Activated CD4-positive, alpha-beta T cell treated with anti-CD3 and anti-CD28 coated beads, Interleukin-2, amount 10 ng/mL, durations not matched to agents 7 days and 5 days (primary cell): ENCODE measurements at regions not wholly inside any gene's neighbourhood (a gene's known extent, or its start where the extent isn't known, plus 50 kb on each side); places are given as distances from the start of the nearest gene placed in this dataset.

Source experiments
- CTCF ChIA-PET: fragments of 350-600 bp; sonication (Branson Sonifier 250); formaldehyde crosslinking; loops from one replicate; lab custom pipeline; 2021; ENCODE audit warnings: antibody characterized with exemption; lab: Charles Lee
- POLR2A ChIA-PET: fragments of 350-600 bp; sonication (Branson Sonifier 250); formaldehyde crosslinking; loops from one replicate; lab custom pipeline; 2021; ENCODE audit warnings: antibody characterized with exemption; lab: Charles Lee
- DNase-seq: peaks from one replicate; pipeline ENCODE4 v3.0.0-alpha.2; 2020
- H3K27ac Mint-ChIP-seq: one replicate; pipeline ENCODE4 v1.8.0; 2021; ENCODE audit warnings: mild to moderate bottlenecking, moderate library complexity, mixed read lengths
- H3K27me3 Mint-ChIP-seq: one replicate; pipeline ENCODE4 v1.8.0; 2021; ENCODE audit warnings: mixed read lengths
- H3K36me3 Mint-ChIP-seq: one replicate; pipeline ENCODE4 v1.8.0; 2021; ENCODE audit warnings: low read depth, mixed read lengths
- H3K4me1 Mint-ChIP-seq: one replicate; pipeline ENCODE4 v1.8.0; 2021; ENCODE audit warnings: mixed read lengths
- H3K4me3 Mint-ChIP-seq: one replicate; pipeline ENCODE4 v1.8.0; 2021; ENCODE audit warnings: mild to moderate bottlenecking, moderate library complexity, mixed read lengths
- H3K9me3 Mint-ChIP-seq: one replicate; pipeline ENCODE4 v1.8.0; 2021; ENCODE audit warnings: mixed read lengths

- ChIA-PET CTCF (no interaction called here), POLR2A (no interaction called here)
- DNase-seq: no peak
- Mint-ChIP-seq H3K4me1 (no peaks in the 10 kb centered on the region), H3K4me3 (no peak overlapping the region), H3K9me3 (no peaks in the 10 kb centered on the region), H3K27ac (no peak overlapping the region), H3K36me3 (no peaks in the 10 kb centered on the region), H3K27me3 (peaks cover 6% of the 10 kb centered on the region)
Observed at GRCh38 chr4:11701966-11702725, 273.5 kb upstream of the HS3ST1 start.

GRCh38 chr4:11700751-11701226 is 272.1 kb upstream of the HS3ST1 start:
- ChIA-PET POLR2A (no interaction called here), CTCF (interaction anchor here (0.6 kb wide), 1 partner anchor 395 kb away, joined by 4 read pairs; no protein-coding TSS in a partner anchor)
- Mint-ChIP-seq H3K36me3 (no peaks in the 10 kb centered on the region), H3K9me3 (no peaks in the 10 kb centered on the region), H3K27me3 (peaks cover 6% of the 10 kb centered on the region), H3K4me3 (no peak overlapping the region), H3K4me1 (no peaks in the 10 kb centered on the region), H3K27ac (no peak overlapping the region)
- DNase-seq: no peak

GRCh38 chr4:11698846-11699590 is 270.3 kb upstream of the HS3ST1 start:
- Mint-ChIP-seq H3K27me3 (peaks cover 6% of the 10 kb centered on the region), H3K27ac (no peak overlapping the region), H3K36me3 (no peaks in the 10 kb centered on the region), H3K4me3 (no peak overlapping the region), H3K4me1 (no peaks in the 10 kb centered on the region), H3K9me3 (no peaks in the 10 kb centered on the region)
- POLR2A ChIA-PET: no interaction called here
- no peak for DNase-seq
- CTCF ChIA-PET: no interaction called here

GRCh38 chr4:11698033-11698432 is 269.3 kb upstream of the HS3ST1 start:
- POLR2A ChIA-PET: no interaction called here

GRCh38 chr4:11693693-11694092 is 265.0 kb upstream of the HS3ST1 start:
- no peaks in the 10 kb centered on the region for H3K36me3 Mint-ChIP-seq
- no peak overlapping the region for H3K4me3 Mint-ChIP-seq
- no peak overlapping the region for H3K27ac Mint-ChIP-seq
- POLR2A ChIA-PET: no interaction called here
- H3K4me1 Mint-ChIP-seq: no peaks in the 10 kb centered on the region
- no peaks in the 10 kb centered on the region for H3K27me3 Mint-ChIP-seq
- DNase-seq: no peak
- no peaks in the 10 kb centered on the region for H3K9me3 Mint-ChIP-seq
- CTCF ChIA-PET: no interaction called here

More at GRCh38 chr4:11698033-11698432, 269.3 kb upstream of the HS3ST1 start:
- Mint-ChIP-seq H3K4me1 (no peaks in the 10 kb centered on the region), H3K27ac (no peak overlapping the region), H3K4me3 (no peak overlapping the region), H3K27me3 (peaks cover 6% of the 10 kb centered on the region), H3K9me3 (no peaks in the 10 kb centered on the region), H3K36me3 (no peaks in the 10 kb centered on the region)
- CTCF ChIA-PET: interaction anchor here (0.6 kb wide), 1 partner anchor 157 kb away, joined by 3 read pairs; no protein-coding TSS in a partner anchor
- DNase-seq: no peak

GRCh38 chr4:11691236-11691635 is 262.5 kb upstream of the HS3ST1 start:
- no peak overlapping the region for H3K27ac Mint-ChIP-seq
- no peaks in the 10 kb centered on the region for H3K4me1 Mint-ChIP-seq
- POLR2A ChIA-PET: no interaction called here
- no peak overlapping the region for H3K4me3 Mint-ChIP-seq
- peaks cover 2% of the 10 kb centered on the region for H3K27me3 Mint-ChIP-seq
- no peaks in the 10 kb centered on the region for H3K9me3 Mint-ChIP-seq
- CTCF ChIA-PET: no interaction called here
- no peaks in the 10 kb centered on the region for H3K36me3 Mint-ChIP-seq
- DNase-seq: no peak

GRCh38 chr4:11687727-11688126 is 259.0 kb upstream of the HS3ST1 start:
- ChIA-PET POLR2A (no interaction called here), CTCF (no interaction called here)
- Mint-ChIP-seq H3K4me3 (no peak overlapping the region), H3K27me3 (peaks cover 2% of the 10 kb centered on the region), H3K4me1 (no peaks in the 10 kb centered on the region), H3K27ac (no peak overlapping the region), H3K36me3 (no peaks in the 10 kb centered on the region), H3K9me3 (no peaks in the 10 kb centered on the region)
- DNase-seq: no peak

GRCh38 chr4:11685481-11685880 is 256.8 kb upstream of the HS3ST1 start:
- Mint-ChIP-seq H3K36me3 (no peaks in the 10 kb centered on the region), H3K27me3 (peaks cover 2% of the 10 kb centered on the region), H3K9me3 (no peaks in the 10 kb centered on the region), H3K4me3 (no peak overlapping the region), H3K4me1 (no peaks in the 10 kb centered on the region), H3K27ac (no peak overlapping the region)
- CTCF ChIA-PET: no interaction called here
- POLR2A ChIA-PET: no interaction called here
- no peak for DNase-seq

GRCh38 chr4:11675051-11675800 is 246.5 kb upstream of the HS3ST1 start:
- Mint-ChIP-seq H3K36me3 (no peaks in the 10 kb centered on the region), H3K27me3 (peaks cover 8% of the 10 kb centered on the region), H3K4me3 (no peak overlapping the region), H3K4me1 (no peaks in the 10 kb centered on the region), H3K9me3 (no peaks in the 10 kb centered on the region), H3K27ac (no peak overlapping the region)
- CTCF ChIA-PET: no interaction called here
- POLR2A ChIA-PET: no interaction called here
- no peak for DNase-seq

- Mint-ChIP-seq H3K4me3 (no peak overlapping the region), H3K4me1 (no peaks in the 10 kb centered on the region), H3K9me3 (no peaks in the 10 kb centered on the region), H3K36me3 (no peaks in the 10 kb centered on the region), H3K27ac (no peak overlapping the region), H3K27me3 (no peaks in the 10 kb centered on the region)
- no peak for DNase-seq
- ChIA-PET CTCF (interaction anchor here (0.6 kb wide), 1 partner anchor 1132 kb away, joined by 3 read pairs; no protein-coding TSS in a partner anchor), POLR2A (no interaction called here)
Observed at GRCh38 chr4:11670304-11670703, 241.6 kb upstream of the HS3ST1 start.

- no peak for DNase-seq
- Mint-ChIP-seq H3K27me3 (no peaks in the 10 kb centered on the region), H3K4me3 (no peak overlapping the region), H3K36me3 (no peaks in the 10 kb centered on the region), H3K27ac (no peak overlapping the region), H3K4me1 (no peaks in the 10 kb centered on the region), H3K9me3 (no peaks in the 10 kb centered on the region)
- ChIA-PET POLR2A (no interaction called here), CTCF (no interaction called here)
Observed at GRCh38 chr4:11669156-11669555, 240.5 kb upstream of the HS3ST1 start.

GRCh38 chr4:11663114-11663513 is 234.4 kb upstream of the HS3ST1 start:
- H3K4me3 Mint-ChIP-seq: no peak overlapping the region
- no peaks in the 10 kb centered on the region for H3K27me3 Mint-ChIP-seq
- H3K36me3 Mint-ChIP-seq: no peaks in the 10 kb centered on the region
- no peaks in the 10 kb centered on the region for H3K4me1 Mint-ChIP-seq
- ChIA-PET CTCF (no interaction called here), POLR2A (no interaction called here)
- DNase-seq: no peak
- H3K9me3 Mint-ChIP-seq: no peaks in the 10 kb centered on the region
- no peak overlapping the region for H3K27ac Mint-ChIP-seq
